ENCODE measurements at regions not wholly inside any gene's neighbourhood (a gene's known extent, or its start where the extent isn't known, plus 50 kb on each side); places are given as distances from the start of the nearest gene placed in this dataset.
"Not testable (repeated sequence)": the region's sequence is repeated elsewhere in the genome, so short reads cannot be mapped to it uniquely, and the experiment has no call there.

DNA sequence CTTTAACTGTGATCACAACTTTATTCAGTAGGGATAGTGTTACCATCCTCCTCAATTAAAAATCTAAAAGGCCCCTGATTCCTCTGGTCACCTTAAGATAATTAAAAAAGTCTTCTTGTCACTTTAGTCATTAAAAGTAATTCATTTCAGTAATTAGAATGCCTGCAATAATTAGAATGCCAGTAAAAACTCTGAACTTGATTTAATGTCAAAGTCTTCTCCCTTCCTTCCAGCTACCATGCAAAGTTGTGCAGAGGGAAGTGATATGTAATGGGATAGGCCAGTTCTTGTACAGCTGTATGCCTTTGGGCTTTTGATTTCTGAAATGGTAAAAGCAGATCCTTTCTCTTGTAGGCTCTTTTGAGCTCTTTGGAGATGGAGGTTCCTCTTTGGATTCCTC is 417.2 kb downstream of the ADAM29 start:
- Histone ChIP-seq H3K4me3 (ENCODE audit: low read length) (no peak overlapping the region), H3K36me3 (ENCODE audit: insufficient read depth, low read length) (no peaks in the 10 kb centered on the region), H3K4me1 (ENCODE audit: insufficient read depth, low read length) (no peaks in the 10 kb centered on the region), H3K27me3 (ENCODE audit: insufficient read depth, low read length) (no peaks in the 10 kb centered on the region), H3K27ac (ENCODE audit: low read depth, low read length) (no peak overlapping the region), H3K9me3 (ENCODE audit: insufficient read depth, low read depth, low read length) (no peaks in the 10 kb centered on the region), H3K9ac (ENCODE audit: low read depth, low read length) (no peak overlapping the region)

DNA sequence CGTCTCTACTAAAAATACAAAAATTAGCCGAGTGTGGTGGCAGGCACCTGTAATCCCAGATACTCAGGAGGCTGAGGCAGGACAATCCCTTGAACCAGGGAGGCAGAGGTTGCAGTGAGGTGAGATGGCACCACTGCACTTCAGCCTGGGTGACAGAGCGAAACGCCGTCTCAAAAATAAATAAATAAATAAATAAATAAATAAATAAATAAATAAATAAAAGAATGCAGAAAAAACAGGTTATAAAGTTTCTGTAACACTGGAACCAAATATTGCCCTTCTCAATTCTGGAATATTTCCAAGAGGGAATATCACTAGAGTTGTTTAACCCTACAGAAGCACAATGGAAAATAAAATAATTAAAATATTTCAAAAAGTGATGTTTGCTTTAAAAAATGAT is 418.4 kb downstream of the ADAM29 start:
- H3K4me3 ChIP-seq (ENCODE audit: low read length); H3K36me3 ChIP-seq (ENCODE audit: insufficient read depth, low read length); H3K27me3 ChIP-seq (ENCODE audit: insufficient read depth, low read length); H3K4me1 ChIP-seq (ENCODE audit: insufficient read depth, low read length); H3K9me3 ChIP-seq (ENCODE audit: insufficient read depth, low read depth, low read length); H3K27ac ChIP-seq (ENCODE audit: low read depth, low read length); H3K9ac ChIP-seq (ENCODE audit: low read depth, low read length): not testable (repeated sequence)
- 98% methylated on average over 2 of the region's 5 CpGs for WGBS

DNA sequence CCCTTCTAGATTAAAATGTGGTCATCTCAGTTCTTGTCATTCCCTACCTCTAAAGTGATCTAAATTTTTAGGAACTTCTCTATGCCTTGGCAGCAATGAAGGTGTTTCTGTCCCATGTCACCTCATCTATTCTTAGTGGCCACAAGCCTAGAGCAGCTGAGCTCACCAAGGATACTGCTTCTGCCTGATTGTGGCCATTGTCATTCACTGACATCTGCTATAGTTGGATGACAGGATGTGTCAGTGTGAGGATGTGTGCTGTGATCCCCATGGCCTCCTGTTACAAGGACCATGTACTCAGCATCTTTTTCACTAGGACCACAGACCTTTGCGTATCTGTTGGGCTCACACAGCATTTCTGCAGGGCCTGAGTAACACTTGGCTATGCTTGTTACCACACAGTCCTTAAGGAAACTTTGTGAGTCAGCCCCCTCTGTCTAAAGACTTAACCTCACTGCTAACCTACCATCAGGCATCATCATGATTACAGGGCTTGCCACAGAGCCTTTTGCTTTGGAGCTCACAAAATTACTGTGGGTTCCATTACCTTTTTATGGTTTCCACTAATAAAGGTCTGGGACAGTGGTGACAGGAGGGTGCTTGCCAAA is 421.0 kb downstream of the ADAM29 start:
- H3K9me3 ChIP-seq (ENCODE audit: insufficient read depth, low read depth, low read length): 0 out of 2 replicates have a peak, but pooled peaks cover 1% of the 10 kb centered on the region
- no peaks in the 10 kb centered on the region for H3K4me1 ChIP-seq (ENCODE audit: insufficient read depth, low read length)
- H3K36me3 ChIP-seq (ENCODE audit: insufficient read depth, low read length): no peaks in the 10 kb centered on the region
- no peak overlapping the region for H3K27ac ChIP-seq (ENCODE audit: low read depth, low read length)
- no peak overlapping the region for H3K4me3 ChIP-seq (ENCODE audit: low read length)
- H3K27me3 ChIP-seq (ENCODE audit: insufficient read depth, low read length): no peaks in the 10 kb centered on the region
- no peak overlapping the region for H3K9ac ChIP-seq (ENCODE audit: low read depth, low read length)
- WGBS: 93% methylated on average over 1 of the region's 1 CpG

DNA sequence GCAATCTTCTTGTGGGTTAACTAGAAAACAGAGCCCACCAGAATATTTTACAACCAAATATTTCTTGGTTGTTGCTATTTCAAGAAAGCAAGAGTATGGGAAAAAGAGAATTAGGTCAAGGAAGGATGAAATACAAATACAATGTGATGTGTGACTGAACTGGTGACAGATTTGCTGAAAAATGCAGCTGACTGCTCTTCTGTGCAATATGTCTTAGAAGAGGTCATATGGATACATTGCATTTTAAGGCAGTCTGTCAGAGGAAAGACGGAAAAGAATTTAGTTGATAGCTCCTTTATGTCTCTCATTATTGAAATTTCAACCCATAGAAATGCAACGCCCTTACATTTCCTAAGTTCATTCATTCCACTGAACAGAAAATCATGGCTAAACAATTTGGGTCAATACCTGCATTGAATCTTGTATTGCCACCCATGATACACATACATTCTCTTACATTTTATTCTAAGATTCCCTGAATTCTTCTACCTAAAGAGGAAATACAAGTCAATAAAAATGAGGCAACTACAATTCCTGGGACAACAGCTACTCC is 423.1 kb downstream of the ADAM29 start:
- 94% methylated on average over 2 of the region's 2 CpGs for WGBS

DNA sequence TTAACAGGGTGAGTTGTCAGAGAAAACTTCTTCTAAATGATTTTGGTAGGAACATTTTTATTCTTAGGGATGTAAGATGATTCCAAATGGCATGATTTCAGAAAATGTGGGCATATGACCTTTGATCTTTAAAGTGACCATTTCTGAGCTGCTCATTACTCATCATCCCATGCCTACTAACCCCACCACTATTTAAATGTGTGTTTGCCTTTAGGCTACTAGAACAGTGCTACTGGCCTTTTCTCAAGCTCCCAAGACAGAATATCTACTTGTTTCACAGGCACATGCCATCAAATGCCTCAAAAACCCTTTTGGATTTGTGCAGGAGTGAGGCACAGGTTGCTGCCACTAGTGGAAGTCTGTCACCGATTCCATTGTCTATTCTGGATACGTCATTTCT is 428.2 kb downstream of the ADAM29 start:
- WGBS: 97% methylated on average over 2 of the region's 2 CpGs
- no peak overlapping the region for H3K27ac ChIP-seq (ENCODE audit: low read depth, low read length)
- H3K27me3 ChIP-seq (ENCODE audit: insufficient read depth, low read length): no peaks in the 10 kb centered on the region
- no peak overlapping the region for H3K4me3 ChIP-seq (ENCODE audit: low read length)
- H3K9me3 ChIP-seq (ENCODE audit: insufficient read depth, low read depth, low read length): 0 out of 2 replicates have a peak, but pooled peaks cover 6% of the 10 kb centered on the region
- H3K9ac ChIP-seq (ENCODE audit: low read depth, low read length): no peak overlapping the region
- no peaks in the 10 kb centered on the region for H3K36me3 ChIP-seq (ENCODE audit: insufficient read depth, low read length)
- H3K4me1 ChIP-seq (ENCODE audit: insufficient read depth, low read length): no peaks in the 10 kb centered on the region

More for the DNA sequence above, 423.1 kb downstream of the ADAM29 start:
- no peaks in the 10 kb centered on the region for H3K27me3 ChIP-seq (ENCODE audit: insufficient read depth, low read length)
- H3K4me1 ChIP-seq (ENCODE audit: insufficient read depth, low read length): no peaks in the 10 kb centered on the region
- no peak overlapping the region for H3K27ac ChIP-seq (ENCODE audit: low read depth, low read length)
- no peaks in the 10 kb centered on the region for H3K36me3 ChIP-seq (ENCODE audit: insufficient read depth, low read length)
- H3K4me3 ChIP-seq (ENCODE audit: low read length): no peak overlapping the region
- H3K9ac ChIP-seq (ENCODE audit: low read depth, low read length): no peak overlapping the region
- H3K9me3 ChIP-seq (ENCODE audit: insufficient read depth, low read depth, low read length): 0 out of 2 replicates have a peak, but pooled peaks cover 6% of the 10 kb centered on the region

GRCh38 chr4:175350246-175350645 is 432.1 kb downstream of the ADAM29 start:
- Histone ChIP-seq H3K4me1 (ENCODE audit: insufficient read depth, low read length) (no peaks in the 10 kb centered on the region), H3K27ac (ENCODE audit: low read depth, low read length) (no peak overlapping the region), H3K27me3 (ENCODE audit: insufficient read depth, low read length) (no peaks in the 10 kb centered on the region), H3K4me3 (ENCODE audit: low read length) (no peak overlapping the region), H3K9me3 (ENCODE audit: insufficient read depth, low read depth, low read length) (no peaks in the 10 kb centered on the region), H3K9ac (ENCODE audit: low read depth, low read length) (no peak overlapping the region), H3K36me3 (ENCODE audit: insufficient read depth, low read length) (no peaks in the 10 kb centered on the region)
- 88% methylated on average over 2 of the region's 3 CpGs for WGBS

- 95% methylated on average over 2 of the region's 2 CpGs for WGBS
- Histone ChIP-seq H3K9me3 (ENCODE audit: insufficient read depth, low read depth, low read length) (no peaks in the 10 kb centered on the region), H3K9ac (ENCODE audit: low read depth, low read length) (no peak overlapping the region), H3K4me3 (ENCODE audit: low read length) (no peak overlapping the region), H3K27me3 (ENCODE audit: insufficient read depth, low read length) (no peaks in the 10 kb centered on the region), H3K4me1 (ENCODE audit: insufficient read depth, low read length) (no peaks in the 10 kb centered on the region), H3K36me3 (ENCODE audit: insufficient read depth, low read length) (no peaks in the 10 kb centered on the region), H3K27ac (ENCODE audit: low read depth, low read length) (no peak overlapping the region)
Measured at GRCh38 chr4:175351473-175351872, 433.3 kb downstream of the ADAM29 start.

DNA sequence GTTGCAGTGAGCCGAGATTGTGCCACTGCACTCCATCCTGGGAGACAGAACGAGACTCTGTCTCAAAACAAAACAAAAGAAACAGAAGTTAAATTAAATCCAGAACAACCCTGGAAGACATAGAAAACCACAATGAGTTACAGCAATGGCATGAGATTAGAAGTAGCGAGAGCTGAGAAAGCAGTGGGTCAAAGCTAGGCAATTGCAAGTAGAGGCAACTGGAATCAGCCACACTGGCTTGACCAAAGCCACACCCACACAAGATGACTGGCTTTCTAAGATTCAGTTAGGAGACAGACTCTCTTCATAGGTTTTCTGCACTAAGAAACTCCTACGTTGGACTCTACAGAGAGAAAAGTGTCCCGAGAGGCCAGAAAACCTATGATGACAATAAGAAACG is 443.0 kb downstream of the GPM6A start:
- Histone ChIP-seq H3K9ac (ENCODE audit: low read depth, low read length) (no peak overlapping the region), H3K27me3 (ENCODE audit: insufficient read depth, low read length) (no peaks in the 10 kb centered on the region), H3K9me3 (ENCODE audit: insufficient read depth, low read depth, low read length) (no peaks in the 10 kb centered on the region), H3K27ac (ENCODE audit: low read depth, low read length) (no peak overlapping the region), H3K4me1 (ENCODE audit: insufficient read depth, low read length) (no peaks in the 10 kb centered on the region), H3K4me3 (ENCODE audit: low read length) (no peak overlapping the region), H3K36me3 (ENCODE audit: insufficient read depth, low read length) (no peaks in the 10 kb centered on the region)
- 95% methylated on average over 6 of the region's 6 CpGs for WGBS

DNA sequence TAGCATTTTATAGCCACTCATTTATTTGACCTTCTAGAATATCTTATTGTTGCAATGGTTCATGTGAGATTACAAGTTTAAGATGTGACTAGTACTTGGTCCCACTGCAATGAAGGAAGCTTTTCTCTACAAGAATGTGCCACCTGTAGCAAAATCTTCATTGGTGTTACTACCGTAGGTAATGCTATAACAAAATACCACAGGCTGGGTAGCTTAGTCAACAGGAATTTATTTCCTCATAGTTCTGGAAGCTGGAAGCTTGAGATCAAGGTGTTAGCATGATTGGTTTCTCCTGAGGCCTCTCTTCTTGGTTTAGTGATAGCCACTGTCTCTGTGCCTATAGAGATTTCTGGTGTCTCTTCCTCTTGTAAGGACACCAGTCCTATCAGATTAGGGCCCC is 441.0 kb downstream of the GPM6A start:
- 100% methylated on average over 1 of the region's 1 CpG for WGBS
- no peak overlapping the region for H3K4me3 ChIP-seq (ENCODE audit: low read length)

GRCh38 chr4:175373031-175373430 is 439.0 kb downstream of the GPM6A start:
- Histone ChIP-seq H3K9ac (ENCODE audit: low read depth, low read length) (no peak overlapping the region), H3K9me3 (ENCODE audit: insufficient read depth, low read depth, low read length) (no peaks in the 10 kb centered on the region), H3K4me3 (ENCODE audit: low read length) (no peak overlapping the region), H3K36me3 (ENCODE audit: insufficient read depth, low read length) (no peaks in the 10 kb centered on the region), H3K27ac (ENCODE audit: low read depth, low read length) (no peak overlapping the region), H3K27me3 (ENCODE audit: insufficient read depth, low read length) (no peaks in the 10 kb centered on the region), H3K4me1 (ENCODE audit: insufficient read depth, low read length) (peaks cover 11% of the 10 kb centered on the region)

More for the DNA sequence above, 441.0 kb downstream of the GPM6A start:
- H3K9ac ChIP-seq (ENCODE audit: low read depth, low read length): no peak overlapping the region
- no peak overlapping the region for H3K27ac ChIP-seq (ENCODE audit: low read depth, low read length)
- no peaks in the 10 kb centered on the region for H3K4me1 ChIP-seq (ENCODE audit: insufficient read depth, low read length)
- H3K27me3 ChIP-seq (ENCODE audit: insufficient read depth, low read length): no peaks in the 10 kb centered on the region
- no peaks in the 10 kb centered on the region for H3K36me3 ChIP-seq (ENCODE audit: insufficient read depth, low read length)
- H3K9me3 ChIP-seq (ENCODE audit: insufficient read depth, low read depth, low read length): no peaks in the 10 kb centered on the region

GRCh38 chr4:175374459-175374858 is 437.6 kb downstream of the GPM6A start:
- Histone ChIP-seq H3K36me3 (ENCODE audit: insufficient read depth, low read length) (no peaks in the 10 kb centered on the region), H3K27me3 (ENCODE audit: insufficient read depth, low read length) (no peaks in the 10 kb centered on the region), H3K4me1 (ENCODE audit: insufficient read depth, low read length) (peaks cover 11% of the 10 kb centered on the region), H3K9ac (ENCODE audit: low read depth, low read length) (no peak overlapping the region), H3K4me3 (ENCODE audit: low read length) (no peak overlapping the region), H3K27ac (ENCODE audit: low read depth, low read length) (no peak overlapping the region), H3K9me3 (ENCODE audit: insufficient read depth, low read depth, low read length) (no peaks in the 10 kb centered on the region)
- 96% methylated on average over 3 of the region's 3 CpGs for WGBS

Data from HUES64 (cell line).